HEK293 (cell line): ENCODE measurements at regions not wholly inside any gene's neighbourhood (a gene's known extent, or its start where the extent isn't known, plus 50 kb on each side); places are given as distances from the start of the nearest gene placed in this dataset.

Source experiments
- CTCF ChIA-PET: fragments of 350-600 bp; formaldehyde crosslinking; extraction: SDS; loops from one replicate; lab custom pipeline; 2021; ENCODE audit warnings: antibody characterized with exemption; lab: Yijun Ruan, JAX
- POLR2A ChIA-PET: fragments of 300-600 bp; formaldehyde crosslinking; extraction: SDS; loops from one replicate; lab custom pipeline; 2020; ENCODE audit warnings: antibody characterized with exemption, inconsistent platforms; lab: Yijun Ruan, JAX
- H3K27ac ChIP-seq: fragments of 200-500 bp; sonication (Bioruptor generic); 2 replicates; pipeline ENCODE4 v1.5.1; 2014; ENCODE audit warnings: low read depth, low read length, control low read depth, inconsistent platforms; ENCODE audit errors: extremely low read depth
- H3K36me3 ChIP-seq, 2 experiments: fragments of 200-500 bp in 1 of 2; sonication (Bioruptor generic) in 1 of 2; 1 replicate in 1 of 2; 2 replicates in 1 of 2; pipeline ENCODE4 v1.5.1; 2014 to 2017; ENCODE audit warnings: inconsistent platforms in 2 of 2, low read length in 2 of 2; ENCODE audit not compliant: control insufficient read depth in 2 of 2, insufficient read depth in 1 of 2
- H3K4me1 ChIP-seq: fragments of 200-500 bp; sonication (Bioruptor generic); 2 replicates; pipeline ENCODE4 v1.5.1; 2014; ENCODE audit warnings: mild to moderate bottlenecking, low read length, inconsistent platforms; ENCODE audit not compliant: control insufficient read depth, insufficient read depth
- H3K4me3 ChIP-seq: 2 replicates; pipeline ENCODE4 v1.5.1; 2011; ENCODE audit warnings: low read depth, mild to moderate bottlenecking, control low read depth, low read length, moderate library complexity
- H3K9me3 ChIP-seq: fragments of 200-500 bp; sonication (Bioruptor generic); 2 replicates; pipeline ENCODE4 v1.5.1; 2014; ENCODE audit warnings: low read depth, low read length, inconsistent platforms; ENCODE audit not compliant: control insufficient read depth, insufficient read depth
- ATF2 ChIP-seq: fragments of 450-650 bp; formaldehyde crosslinking; IDR thresholded peaks from 2 replicates; pipeline ENCODE4 v1.5.1; 2016; ENCODE audit warnings: missing biosample characterization, missing genetic modification characterization, low read depth
- IKZF3 ChIP-seq: fragments of 450-650 bp; IDR thresholded peaks from 2 replicates; pipeline ENCODE4 v1.5.0; 2018; ENCODE audit warnings: missing biosample characterization, mild to moderate bottlenecking, missing genetic modification characterization, moderate library complexity
- KLF10 ChIP-seq: fragments of 450-650 bp; IDR thresholded peaks from 2 replicates; pipeline ENCODE4 v1.5.1; 2018; ENCODE audit warnings: missing biosample characterization, mild to moderate bottlenecking, missing genetic modification characterization
- KLF16 ChIP-seq: fragments of 450-650 bp; formaldehyde crosslinking; IDR thresholded peaks from 2 replicates; pipeline ENCODE4 v1.5.1; 2017; ENCODE audit warnings: missing biosample characterization, missing genetic modification characterization
- MEIS1 ChIP-seq: sonication (generic); formaldehyde crosslinking; IDR thresholded peaks from 2 replicates; pipeline ENCODE4 v1.8.1; 2022; ENCODE audit warnings: missing genetic modification reagents, mild to moderate bottlenecking, borderline replicate concordance
- SP2 ChIP-seq: fragments of 450-650 bp; formaldehyde crosslinking; IDR thresholded peaks from 2 replicates; pipeline ENCODE4 v1.5.1; 2016; ENCODE audit warnings: missing biosample characterization, missing genetic modification characterization
- TCF7L2 ChIP-seq: IDR thresholded peaks from 2 replicates; pipeline ENCODE4 v1.6.1; 2011; ENCODE audit warnings: low read depth, mild to moderate bottlenecking, inconsistent platforms, low read length, moderate library complexity, borderline replicate concordance
- ZBTB21 ChIP-seq: fragments of 450-650 bp; formaldehyde crosslinking; IDR thresholded peaks from 2 replicates; pipeline ENCODE4 v1.5.1; 2017; ENCODE audit warnings: missing biosample characterization, missing genetic modification characterization
- ZBTB48 ChIP-seq: fragments of 450-650 bp; formaldehyde crosslinking; IDR thresholded peaks from 2 replicates; pipeline ENCODE4 v1.5.1; 2016; ENCODE audit warnings: missing biosample characterization, missing genetic modification characterization
- ZFHX2 ChIP-seq: fragments of 450-650 bp; formaldehyde crosslinking; conservative IDR thresholded peaks from 2 replicates; pipeline ENCODE4 v1.5.1; 2016; ENCODE audit warnings: missing biosample characterization, missing genetic modification characterization
- ZFP3 ChIP-seq: fragments of 450-650 bp; formaldehyde crosslinking; IDR thresholded peaks from 2 replicates; pipeline ENCODE4 v1.5.1; 2016; ENCODE audit warnings: low read depth, missing biosample characterization, missing genetic modification characterization
- ZNF114 ChIP-seq: fragments of 450-650 bp; formaldehyde crosslinking; IDR thresholded peaks from 2 replicates; pipeline ENCODE4 v1.5.0; 2017; ENCODE audit warnings: missing biosample characterization, missing genetic modification characterization
- ZNF138 ChIP-seq: fragments of 450-650 bp; formaldehyde crosslinking; IDR thresholded peaks from 2 replicates; pipeline ENCODE4 v1.5.1; 2016; ENCODE audit warnings: missing biosample characterization, missing genetic modification characterization, borderline replicate concordance
- ZNF157 ChIP-seq: fragments of 450-650 bp; formaldehyde crosslinking; IDR thresholded peaks from 2 replicates; pipeline ENCODE4 v1.5.1; 2016; ENCODE audit warnings: missing biosample characterization, missing genetic modification characterization
- ZNF2 ChIP-seq: fragments of 450-650 bp; formaldehyde crosslinking; IDR thresholded peaks from 2 replicates; pipeline ENCODE4 v1.5.1; 2016; ENCODE audit warnings: missing biosample characterization, missing genetic modification characterization
- ZNF214 ChIP-seq: fragments of 450-650 bp; formaldehyde crosslinking; IDR thresholded peaks from 2 replicates; pipeline ENCODE4 v1.5.1; 2017; ENCODE audit warnings: missing biosample characterization, mild to moderate bottlenecking, missing genetic modification characterization, borderline replicate concordance
- ZNF350 ChIP-seq: fragments of 450-650 bp; formaldehyde crosslinking; IDR thresholded peaks from 2 replicates; pipeline ENCODE4 v1.5.0; 2017; ENCODE audit warnings: missing biosample characterization, mild to moderate bottlenecking, missing genetic modification characterization
- ZNF416 ChIP-seq: fragments of 450-650 bp; formaldehyde crosslinking; IDR thresholded peaks from 2 replicates; pipeline ENCODE4 v1.5.1; 2016; ENCODE audit warnings: missing biosample characterization, missing genetic modification characterization
- ZNF473 ChIP-seq: fragments of 450-650 bp; formaldehyde crosslinking; IDR thresholded peaks from 2 replicates; pipeline ENCODE4 v1.5.1; 2017; ENCODE audit warnings: missing biosample characterization, missing genetic modification characterization
- ZNF514 ChIP-seq: fragments of 450-650 bp; formaldehyde crosslinking; IDR thresholded peaks from 2 replicates; pipeline ENCODE4 v1.5.1; 2016; ENCODE audit warnings: missing biosample characterization, missing genetic modification characterization
- ZNF555 ChIP-seq: fragments of 450-650 bp; formaldehyde crosslinking; conservative IDR thresholded peaks from 2 replicates; pipeline ENCODE4 v1.5.1; 2017; ENCODE audit warnings: missing biosample characterization, mild to moderate bottlenecking, missing genetic modification characterization, inconsistent platforms
- ZNF558 ChIP-seq: fragments of 450-650 bp; formaldehyde crosslinking; IDR thresholded peaks from 2 replicates; pipeline ENCODE4 v1.5.1; 2016; ENCODE audit warnings: missing biosample characterization, missing genetic modification characterization
- ZNF707 ChIP-seq: fragments of 450-650 bp; formaldehyde crosslinking; IDR thresholded peaks from 2 replicates; pipeline ENCODE4 v1.5.1; 2016; ENCODE audit warnings: missing biosample characterization, missing genetic modification characterization
- TF ChIP-seq, protein P1 (sequence below): fragments of 450-650 bp; formaldehyde crosslinking; IDR thresholded peaks from 2 replicates; pipeline ENCODE4 v1.5.1; 2016; ENCODE audit warnings: missing biosample characterization, missing genetic modification characterization
- TF ChIP-seq, protein P2 (sequence below): fragments of 450-650 bp; formaldehyde crosslinking; IDR thresholded peaks from 2 replicates; pipeline ENCODE4; 2016; ENCODE audit warnings: missing biosample characterization, missing genetic modification characterization
- TF ChIP-seq, protein P3 (sequence below): fragments of 450-650 bp; formaldehyde crosslinking; IDR thresholded peaks from 2 replicates; pipeline ENCODE4 v1.5.1; 2017; ENCODE audit warnings: missing biosample characterization, mild to moderate bottlenecking, missing genetic modification characterization, moderate library complexity

DNA sequence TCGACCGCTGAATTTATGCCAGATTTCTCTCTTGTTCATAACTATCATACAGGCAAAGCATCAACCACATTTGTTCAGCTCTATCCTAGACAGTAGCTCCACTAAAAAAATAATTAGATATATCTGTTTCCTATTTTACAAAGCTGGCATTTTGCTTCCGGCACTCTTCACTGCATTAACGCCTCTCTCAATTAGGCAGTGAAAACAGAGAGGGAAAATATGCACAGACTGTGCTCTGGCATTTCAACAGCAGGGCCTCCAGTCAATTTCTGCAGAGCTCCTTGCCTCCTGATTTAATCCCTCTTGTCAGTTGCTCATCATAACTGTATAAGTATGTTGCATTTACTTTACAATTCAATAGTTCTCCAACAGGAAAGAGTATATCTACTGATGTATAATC is 666.9 kb upstream of the INTU start (continued):
- TF ChIP-seq ZNF157 (tag by site-specific recombination) (no peak), ZNF214 (tag by site-specific recombination) (no peak)
- TF ChIP-seq, all 188 proteins: peak for 0

- Histone ChIP-seq H3K9me3 (no peaks in the 10 kb centered on the region), H3K4me3 (no peak overlapping the region), H3K27ac (no peak overlapping the region), H3K4me1 (no peaks in the 10 kb centered on the region), H3K36me3 (no peaks in the 10 kb centered on the region)
- ChIA-PET POLR2A (no interaction called here), CTCF (no interaction called here)
- TF ChIP-seq ZBTB48 (tag by site-specific recombination) (no peak), ZFP3 (tag by site-specific recombination) (no peak), ZNF2 (no peak), KLF10 (tag by site-specific recombination) (no peak), ZNF514 (tag by site-specific recombination) (no peak), ZNF114 (no peak), ZBTB21 (tag by site-specific recombination) (no peak), MEIS1 (CRISPR knock-in tag) (no peak), ZNF416 (tag by site-specific recombination) (no peak), IKZF3 (tag by site-specific recombination) (no peak), ZNF473 (tag by site-specific recombination) (no peak), TCF7L2 (no peak), ZNF558 (tag by site-specific recombination) (no peak)
- TF ChIP-seq, protein P1, sequence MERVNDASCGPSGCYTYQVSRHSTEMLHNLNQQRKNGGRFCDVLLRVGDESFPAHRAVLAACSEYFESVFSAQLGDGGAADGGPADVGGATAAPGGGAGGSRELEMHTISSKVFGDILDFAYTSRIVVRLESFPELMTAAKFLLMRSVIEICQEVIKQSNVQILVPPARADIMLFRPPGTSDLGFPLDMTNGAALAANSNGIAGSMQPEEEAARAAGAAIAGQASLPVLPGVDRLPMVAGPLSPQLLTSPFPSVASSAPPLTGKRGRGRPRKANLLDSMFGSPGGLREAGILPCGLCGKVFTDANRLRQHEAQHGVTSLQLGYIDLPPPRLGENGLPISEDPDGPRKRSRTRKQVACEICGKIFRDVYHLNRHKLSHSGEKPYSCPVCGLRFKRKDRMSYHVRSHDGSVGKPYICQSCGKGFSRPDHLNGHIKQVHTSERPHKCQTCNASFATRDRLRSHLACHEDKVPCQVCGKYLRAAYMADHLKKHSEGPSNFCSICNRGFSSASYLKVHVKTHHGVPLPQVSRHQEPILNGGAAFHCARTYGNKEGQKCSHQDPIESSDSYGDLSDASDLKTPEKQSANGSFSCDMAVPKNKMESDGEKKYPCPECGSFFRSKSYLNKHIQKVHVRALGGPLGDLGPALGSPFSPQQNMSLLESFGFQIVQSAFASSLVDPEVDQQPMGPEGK: no peak
Observed at GRCh38 chr4:126969360-126970235, 663.2 kb upstream of the INTU start.

GRCh38 chr4:126973201-126973600 is 659.6 kb upstream of the INTU start:
- ChIA-PET CTCF (interaction anchor here (0.7 kb wide), 1 partner anchor 76 kb away, joined by 3 read pairs; no protein-coding TSS in a partner anchor), POLR2A (no interaction called here)
- no peak overlapping the region for H3K27ac ChIP-seq
- no peaks in the 10 kb centered on the region for H3K36me3 ChIP-seq
- no peaks in the 10 kb centered on the region for H3K9me3 ChIP-seq
- H3K4me3 ChIP-seq: no peak overlapping the region
- no peaks in the 10 kb centered on the region for H3K4me1 ChIP-seq
- no peak for TF ChIP-seq ZNF555 (tag by site-specific recombination)
- no peak for TF ChIP-seq ATF2 (tag by site-specific recombination)
- TF ChIP-seq TCF7L2: no peak
- TF ChIP-seq, protein P2, sequence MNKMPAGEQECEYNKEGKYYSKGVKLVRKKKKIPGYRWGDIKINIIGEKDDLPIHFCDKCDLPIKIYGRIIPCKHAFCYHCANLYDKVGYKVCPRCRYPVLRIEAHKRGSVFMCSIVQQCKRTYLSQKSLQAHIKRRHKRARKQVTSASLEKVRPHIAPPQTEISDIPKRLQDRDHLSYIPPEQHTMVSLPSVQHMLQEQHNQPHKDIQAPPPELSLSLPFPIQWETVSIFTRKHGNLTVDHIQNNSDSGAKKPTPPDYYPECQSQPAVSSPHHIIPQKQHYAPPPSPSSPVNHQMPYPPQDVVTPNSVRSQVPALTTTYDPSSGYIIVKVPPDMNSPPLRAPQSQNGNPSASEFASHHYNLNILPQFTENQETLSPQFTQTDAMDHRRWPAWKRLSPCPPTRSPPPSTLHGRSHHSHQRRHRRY: no peak
- TF ChIP-seq ZFHX2 (tag by site-specific recombination): no peak
- TF ChIP-seq ZNF350 (tag by site-specific recombination): no peak
- TF ChIP-seq SP2: no peak
- no peak for TF ChIP-seq ZNF138 (tag by site-specific recombination)
- no peak for TF ChIP-seq ZNF157 (tag by site-specific recombination)
- no peak for TF ChIP-seq KLF16
- TF ChIP-seq, protein P3, sequence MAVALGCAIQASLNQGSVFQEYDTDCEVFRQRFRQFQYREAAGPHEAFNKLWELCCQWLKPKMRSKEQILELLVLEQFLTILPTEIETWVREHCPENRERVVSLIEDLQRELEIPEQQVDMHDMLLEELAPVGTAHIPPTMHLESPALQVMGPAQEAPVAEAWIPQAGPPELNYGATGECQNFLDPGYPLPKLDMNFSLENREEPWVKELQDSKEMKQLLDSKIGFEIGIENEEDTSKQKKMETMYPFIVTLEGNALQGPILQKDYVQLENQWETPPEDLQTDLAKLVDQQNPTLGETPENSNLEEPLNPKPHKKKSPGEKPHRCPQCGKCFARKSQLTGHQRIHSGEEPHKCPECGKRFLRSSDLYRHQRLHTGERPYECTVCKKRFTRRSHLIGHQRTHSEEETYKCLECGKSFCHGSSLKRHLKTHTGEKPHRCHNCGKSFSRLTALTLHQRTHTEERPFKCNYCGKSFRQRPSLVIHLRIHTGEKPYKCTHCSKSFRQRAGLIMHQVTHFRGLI (tag by site-specific recombination): no peak
- TF ChIP-seq ZNF707: no peak
